Aorta (tissue), 5 donors: ENCODE measurements at regions not wholly inside any gene's neighbourhood (a gene's known extent, or its start where the extent isn't known, plus 50 kb on each side); places are given as distances from the start of the nearest gene placed in this dataset.
"Not testable (repeated sequence)": the region's sequence is repeated elsewhere in the genome, so short reads cannot be mapped to it uniquely, and the experiment has no call there.

Source experiments
- ATAC-seq: fragments of 200-7000 bp; cut with Tn5 transposase; one replicate; pipeline ENCODE4 v1.9.1; 2022; ENCODE audit warnings: moderate library complexity; ENCODE audit not compliant: low FRiP score
- DNase-seq, 2 donors: peaks; one replicate each; pipeline ENCODE4 v3.0.0-alpha.2; 2020
- H3K27ac ChIP-seq, 2 donors: one replicate each; pipeline ENCODE4 v1.5.1; 2013; ENCODE audit warnings: low read length in 2 of 2, mild to moderate bottlenecking in 2 of 2, moderate library complexity in 2 of 2, control low read depth in 1 of 2, inconsistent platforms in 1 of 2, low read depth in 1 of 2
- H3K27me3 ChIP-seq, 2 donors: one replicate each; pipeline ENCODE4 v1.6.1; 2013; ENCODE audit warnings: control low read depth in 1 of 2, low read length in 1 of 2, mild to moderate bottlenecking in 1 of 2, moderate library complexity in 1 of 2; ENCODE audit not compliant: insufficient read depth in 2 of 2, control insufficient read depth in 1 of 2
- H3K36me3 ChIP-seq, 2 donors: one replicate each; pipeline ENCODE4 v1.6.1; 2013; ENCODE audit warnings: control low read depth in 1 of 2, low read length in 1 of 2, mild to moderate bottlenecking in 1 of 2; ENCODE audit not compliant: insufficient read depth in 2 of 2, control insufficient read depth in 1 of 2
- H3K4me1 ChIP-seq, 2 donors: one replicate each; pipeline ENCODE4 v1.6.1; 2013; ENCODE audit warnings: low read length in 2 of 2, control low read depth in 1 of 2, mild to moderate bottlenecking in 1 of 2, moderate library complexity in 1 of 2; ENCODE audit not compliant: insufficient read depth in 2 of 2, control insufficient read depth in 1 of 2
- H3K4me3 ChIP-seq, 2 donors: one replicate each; pipeline ENCODE4 v1.5.1; 2013; ENCODE audit warnings: low read length in 2 of 2, control low read depth in 1 of 2, mild to moderate bottlenecking in 1 of 2
- H3K9me3 ChIP-seq: one replicate; pipeline ENCODE4 v1.6.1; 2013; ENCODE audit warnings: mild to moderate bottlenecking, low read length; ENCODE audit not compliant: control insufficient read depth
- WGBS, 2 donors: extraction: QIAGEN DNeasy Blood & Tissue Kit; methylation state at CpG; one replicate each; pipeline ENCODE4 v1.1.7; 2013; 5-methylcytosine and 5-hydroxymethylcytosine counted together
- intact Hi-C, 2 donors: fragments of 100-400 bp; cut with DNase I; formaldehyde crosslinking; loops; one replicate each; pipeline versions ENCODE4 v1.14.2 to v1.15.0; 2022
- donor health status: healthy with polysubstance abuse.
- donor health status: Bipolar disorder and iron deficiency.
- donor health status: DM: no; HTN: no; CAD: no.
- donor health status: DM: no; HTN: no; CAD: no.
- donor health status: DM: yes; HTN: yes; CAD: no.

- no peaks in the 10 kb centered on the region for H3K9me3 ChIP-seq
- H3K27ac ChIP-seq = no peak overlapping the region
- no peaks in the 10 kb centered on the region for H3K4me1 ChIP-seq
- H3K4me3 ChIP-seq = no peak overlapping the region
- no peaks in the 10 kb centered on the region for H3K27me3 ChIP-seq
- DNase-seq = no peak
- WGBS, 2 donors = 19 to 33% methylated on average over 2 of the region's 2 CpGs
- no peaks in the 10 kb centered on the region for H3K36me3 ChIP-seq
- intact Hi-C loops = no loop called here
- ATAC-seq = no peak
Observed at GRCh38 chr13:89502286-89502685, 1831.1 kb downstream of the SLITRK5 start.

GRCh38 chr13:89514534-89515312 lies 1832.8 kb upstream of the MIR17HG start:
- Histone ChIP-seq H3K9me3 (no peaks in the 10 kb centered on the region), H3K27ac (no peak overlapping the region), H3K36me3 (no peaks in the 10 kb centered on the region), H3K4me3 (no peak overlapping the region), H3K4me1 (no peaks in the 10 kb centered on the region), H3K27me3 (no peaks in the 10 kb centered on the region)
- WGBS, 2 donors = 21 to 24% methylated on average over 4 of the region's 4 CpGs
- DNase-seq (no peak), ATAC-seq (no peak)
- intact Hi-C loops = no loop called here

GRCh38 chr13:89515948-89516347 lies 1831.5 kb upstream of the MIR17HG start:
- no peak overlapping the region for H3K27ac ChIP-seq
- H3K9me3 ChIP-seq = no peaks in the 10 kb centered on the region
- no peaks in the 10 kb centered on the region for H3K27me3 ChIP-seq
- WGBS, 2 donors = 84 to 93% methylated on average over 1 of the region's 1 CpG
- no peaks in the 10 kb centered on the region for H3K36me3 ChIP-seq
- H3K4me3 ChIP-seq = no peak overlapping the region
- intact Hi-C loops = no loop called here
- DNase-seq = no peak
- no peak for ATAC-seq
- no peaks in the 10 kb centered on the region for H3K4me1 ChIP-seq

- H3K27me3 ChIP-seq = no peaks in the 10 kb centered on the region
- intact Hi-C loops = no loop called here
- no peak overlapping the region for H3K4me3 ChIP-seq
- ATAC-seq (no peak), DNase-seq (no peak)
- H3K9me3 ChIP-seq = no peaks in the 10 kb centered on the region
- no peak overlapping the region for H3K27ac ChIP-seq
- 67 to 73% methylated on average over 4 of the region's 4 CpGs for WGBS, 2 donors
- no peaks in the 10 kb centered on the region for H3K4me1 ChIP-seq
- no peaks in the 10 kb centered on the region for H3K36me3 ChIP-seq
Observed at GRCh38 chr13:89518289-89519077, 1829.0 kb upstream of the MIR17HG start.

- H3K27me3 ChIP-seq = no peaks in the 10 kb centered on the region
- H3K4me1 ChIP-seq = no peaks in the 10 kb centered on the region
- no peaks in the 10 kb centered on the region for H3K9me3 ChIP-seq
- intact Hi-C loops = no loop called here
- H3K36me3 ChIP-seq = no peaks in the 10 kb centered on the region
- no peak for ATAC-seq
- no peak overlapping the region for H3K4me3 ChIP-seq
- no peak overlapping the region for H3K27ac ChIP-seq
- DNase-seq = no peak
Observed at GRCh38 chr13:89520468-89520867, 1827.0 kb upstream of the MIR17HG start.

GRCh38 chr13:89521672-89522071 lies 1825.8 kb upstream of the MIR17HG start:
- H3K27ac ChIP-seq, intact Hi-C loops: not testable (repeated sequence)

GRCh38 chr13:89541091-89542030 lies 1806.1 kb upstream of the MIR17HG start:
- ATAC-seq (no peak), DNase-seq (no peak)
- intact Hi-C loops = no loop called here
- no peaks in the 10 kb centered on the region for H3K4me1 ChIP-seq
- no peak overlapping the region for H3K4me3 ChIP-seq
- H3K27me3 ChIP-seq = no peaks in the 10 kb centered on the region
- no peaks in the 10 kb centered on the region for H3K36me3 ChIP-seq
- H3K9me3 ChIP-seq = peaks cover 1% of the 10 kb centered on the region
- WGBS, 2 donors = 80 to 81% methylated on average over 6 of the region's 6 CpGs
- H3K27ac ChIP-seq = no peak overlapping the region

More at GRCh38 chr13:89521672-89522071, 1825.8 kb upstream of the MIR17HG start:
- not testable (repeated sequence) for H3K4me1 ChIP-seq, H3K4me3 ChIP-seq, DNase-seq, ATAC-seq, H3K36me3 ChIP-seq, H3K27me3 ChIP-seq, H3K9me3 ChIP-seq
- 53 to 61% methylated on average over 1 to 2 of the region's 2 CpGs for WGBS, 2 donors

GRCh38 chr13:89550938-89551337 lies 1796.5 kb upstream of the MIR17HG start:
- Histone ChIP-seq H3K36me3 (no peaks in the 10 kb centered on the region), H3K9me3 (no peaks in the 10 kb centered on the region), H3K27me3 (peaks cover 0 to 1% of the 10 kb centered on the region in 2 donors), H3K27ac (no peak overlapping the region), H3K4me1 (no peaks in the 10 kb centered on the region), H3K4me3 (no peak overlapping the region)
- intact Hi-C loops = no loop called here
- no peak for DNase-seq
- WGBS, 2 donors = 33 to 35% methylated on average over 5 of the region's 5 CpGs
- no peak for ATAC-seq
